Glutamatergic neuron (in vitro differentiated cells): ENCODE measurements at regions not wholly inside any gene's neighbourhood (a gene's known extent, or its start where the extent isn't known, plus 50 kb on each side); places are given as distances from the start of the nearest gene placed in this dataset.

Experiments
- DNase-seq: peaks from one replicate; pipeline ENCODE4 v3.0.0; 2022
- H3K27ac Mint-ChIP-seq: one replicate; pipeline ENCODE4 v1.8.0; 2020; ENCODE audit warnings: mild to moderate bottlenecking, mixed read lengths, inconsistent platforms; ENCODE audit not compliant: unreplicated experiment
- H3K27me3 Mint-ChIP-seq: one replicate; pipeline ENCODE4 v1.8.0; 2020; ENCODE audit warnings: mild to moderate bottlenecking, moderate library complexity, mixed read lengths, inconsistent platforms; ENCODE audit not compliant: unreplicated experiment
- H3K36me3 Mint-ChIP-seq: one replicate; pipeline ENCODE4 v1.8.0; 2020; ENCODE audit warnings: mild to moderate bottlenecking, mixed read lengths, inconsistent platforms; ENCODE audit not compliant: unreplicated experiment
- H3K4me1 Mint-ChIP-seq: one replicate; pipeline ENCODE4 v1.8.0; 2020; ENCODE audit warnings: mild to moderate bottlenecking, low read depth, mixed read lengths, inconsistent platforms; ENCODE audit not compliant: unreplicated experiment
- H3K4me3 Mint-ChIP-seq: one replicate; pipeline ENCODE4 v1.8.0; 2020; ENCODE audit warnings: mild to moderate bottlenecking, mixed read lengths, inconsistent platforms; ENCODE audit not compliant: unreplicated experiment
- H3K9me3 Mint-ChIP-seq: one replicate; pipeline ENCODE4 v1.8.0; 2020; ENCODE audit warnings: mild to moderate bottlenecking, moderate library complexity, mixed read lengths, inconsistent platforms; ENCODE audit not compliant: unreplicated experiment
- CTCF ChIP-seq: fragments of 200-600 bp; sonication (generic); IDR thresholded peaks from one replicate; pipeline ENCODE4 v1.5.0; 2021; ENCODE audit not compliant: partially characterized antibody, unreplicated experiment

- no peak overlapping the region for H3K27ac Mint-ChIP-seq
- no peaks in the 10 kb centered on the region for H3K27me3 Mint-ChIP-seq
- no peak for DNase-seq
- H3K36me3 Mint-ChIP-seq, result no peaks in the 10 kb centered on the region
- H3K4me1 Mint-ChIP-seq, result peaks cover 2% of the 10 kb centered on the region
- peaks cover 2% of the 10 kb centered on the region for H3K9me3 Mint-ChIP-seq
- no peak for TF ChIP-seq CTCF
- H3K4me3 Mint-ChIP-seq, result no peak overlapping the region
Measured at GRCh38 chr7:84668116-84668515, 473.5 kb upstream of the SEMA3A start.

GRCh38 chr7:84666651-84667050 is 472.1 kb upstream of the SEMA3A start:
- Mint-ChIP-seq H3K27ac (no peak overlapping the region), H3K36me3 (no peaks in the 10 kb centered on the region)
- TF ChIP-seq CTCF, result no peak

DNA sequence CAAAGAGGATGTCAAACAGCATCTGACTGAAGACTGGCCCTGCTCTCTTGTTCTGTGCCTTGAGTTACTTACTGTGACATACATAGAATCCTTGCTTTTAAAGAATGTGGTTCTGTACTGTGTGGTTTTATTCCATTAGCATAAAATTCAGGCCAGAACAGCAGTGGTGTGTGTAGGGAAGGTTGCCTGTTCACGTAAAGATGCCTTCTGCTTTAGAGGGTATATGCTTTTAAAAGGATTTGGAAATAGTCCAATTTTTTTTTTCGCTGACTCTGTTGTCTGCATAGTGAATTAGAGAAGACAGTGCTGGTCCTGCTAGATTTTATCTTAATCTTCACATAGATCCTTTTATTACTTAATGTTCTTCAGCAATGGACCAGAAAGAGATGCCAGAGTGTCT is 470.8 kb upstream of the SEMA3A start:
- no peaks in the 10 kb centered on the region for H3K36me3 Mint-ChIP-seq
- peaks cover 2% of the 10 kb centered on the region for H3K4me1 Mint-ChIP-seq
- no peaks in the 10 kb centered on the region for H3K27me3 Mint-ChIP-seq
- TF ChIP-seq CTCF, result no peak
- H3K9me3 Mint-ChIP-seq, result peaks cover 2% of the 10 kb centered on the region
- no peak overlapping the region for H3K27ac Mint-ChIP-seq
- no peak overlapping the region for H3K4me3 Mint-ChIP-seq
- no peak for DNase-seq

More at GRCh38 chr7:84666651-84667050, 472.1 kb upstream of the SEMA3A start:
- Mint-ChIP-seq H3K27me3 (no peaks in the 10 kb centered on the region), H3K4me1 (peaks cover 2% of the 10 kb centered on the region), H3K4me3 (no peak overlapping the region), H3K9me3 (peaks cover 2% of the 10 kb centered on the region)
- no peak for DNase-seq

DNA sequence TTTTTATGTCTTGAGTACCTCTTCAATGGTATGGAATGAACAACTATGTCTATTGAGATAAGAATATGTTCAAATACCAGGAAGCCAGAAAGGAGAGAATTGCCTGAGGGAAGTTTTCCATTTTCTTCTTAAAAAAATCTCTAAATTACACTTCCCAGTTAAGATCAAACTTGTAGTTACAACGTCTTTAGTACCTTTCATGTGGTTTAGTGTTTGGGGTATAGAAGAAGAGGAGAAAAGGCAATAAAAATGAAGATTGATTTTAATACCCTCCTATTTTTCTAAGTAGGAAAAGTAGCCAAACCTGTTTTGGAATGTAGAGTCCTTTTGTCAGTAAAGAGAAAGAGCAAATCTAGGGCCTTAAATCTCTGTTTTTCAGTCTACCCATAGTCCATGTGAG is 470.0 kb upstream of the SEMA3A start:
- H3K9me3 Mint-ChIP-seq, result peaks cover 2% of the 10 kb centered on the region
- TF ChIP-seq CTCF, result no peak
- H3K36me3 Mint-ChIP-seq, result no peaks in the 10 kb centered on the region
- H3K4me3 Mint-ChIP-seq, result no peak overlapping the region
- no peak overlapping the region for H3K27ac Mint-ChIP-seq
- peaks cover 2% of the 10 kb centered on the region for H3K4me1 Mint-ChIP-seq
- no peak for DNase-seq
- no peaks in the 10 kb centered on the region for H3K27me3 Mint-ChIP-seq

- DNase-seq, result no peak
- H3K4me3 Mint-ChIP-seq, result no peak overlapping the region
- no peaks in the 10 kb centered on the region for H3K27me3 Mint-ChIP-seq
- H3K4me1 Mint-ChIP-seq, result peaks cover 2% of the 10 kb centered on the region
- no peaks in the 10 kb centered on the region for H3K36me3 Mint-ChIP-seq
- peaks cover 2% of the 10 kb centered on the region for H3K9me3 Mint-ChIP-seq
- no peak for TF ChIP-seq CTCF
- H3K27ac Mint-ChIP-seq, result no peak overlapping the region
Measured at GRCh38 chr7:84663224-84663623, 468.6 kb upstream of the SEMA3A start.
